ENCODE measurements at regions not wholly inside any gene's neighbourhood (a gene's known extent, or its start where the extent isn't known, plus 50 kb on each side); places are given as distances from the start of the nearest gene placed in this dataset.

DNA sequence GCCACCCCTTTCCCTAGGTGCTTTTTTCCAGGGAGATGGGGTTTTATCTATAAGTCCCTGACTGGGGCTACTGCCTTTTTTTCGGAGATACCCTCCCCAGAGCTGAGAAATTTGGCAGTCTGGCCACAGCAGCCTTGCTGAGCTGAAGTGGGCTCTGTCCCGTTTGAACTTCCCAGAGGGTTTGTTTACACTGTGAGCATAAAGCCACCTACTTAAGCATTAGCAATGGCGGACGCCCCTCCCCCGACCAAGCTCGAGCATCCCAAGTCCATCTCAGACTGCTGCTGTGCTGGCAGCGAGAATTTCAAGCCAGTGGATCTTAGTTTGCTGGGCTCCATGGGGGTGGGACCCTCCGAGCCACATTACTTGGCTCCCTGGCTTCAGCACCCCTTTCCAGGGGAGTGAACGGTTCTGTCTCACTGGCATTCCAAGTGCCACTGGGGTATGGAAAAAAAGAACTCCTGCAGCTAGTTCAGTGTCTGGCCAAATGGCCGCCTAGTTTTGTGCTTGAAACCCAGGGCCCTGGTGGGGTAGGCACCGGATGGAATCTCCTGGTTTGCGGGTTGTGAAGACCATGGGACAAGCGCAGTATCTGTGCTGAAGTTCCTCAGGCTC lies 456.4 kb upstream of the HTR2C start:
- Histone ChIP-seq H3K27ac (no peak overlapping the region), H3K4me3 (no peak overlapping the region), H3K4me1 (no peaks in the 10 kb centered on the region), H3K9me3 (no peaks in the 10 kb centered on the region), H3K27me3 (no peaks in the 10 kb centered on the region), H3K36me3 (no peaks in the 10 kb centered on the region)
- DNase-seq = no peak
- no peak for TF ChIP-seq POLR2A (IDR thresholded peaks at IDR 0.05)
- TF ChIP-seq, protein P1, sequence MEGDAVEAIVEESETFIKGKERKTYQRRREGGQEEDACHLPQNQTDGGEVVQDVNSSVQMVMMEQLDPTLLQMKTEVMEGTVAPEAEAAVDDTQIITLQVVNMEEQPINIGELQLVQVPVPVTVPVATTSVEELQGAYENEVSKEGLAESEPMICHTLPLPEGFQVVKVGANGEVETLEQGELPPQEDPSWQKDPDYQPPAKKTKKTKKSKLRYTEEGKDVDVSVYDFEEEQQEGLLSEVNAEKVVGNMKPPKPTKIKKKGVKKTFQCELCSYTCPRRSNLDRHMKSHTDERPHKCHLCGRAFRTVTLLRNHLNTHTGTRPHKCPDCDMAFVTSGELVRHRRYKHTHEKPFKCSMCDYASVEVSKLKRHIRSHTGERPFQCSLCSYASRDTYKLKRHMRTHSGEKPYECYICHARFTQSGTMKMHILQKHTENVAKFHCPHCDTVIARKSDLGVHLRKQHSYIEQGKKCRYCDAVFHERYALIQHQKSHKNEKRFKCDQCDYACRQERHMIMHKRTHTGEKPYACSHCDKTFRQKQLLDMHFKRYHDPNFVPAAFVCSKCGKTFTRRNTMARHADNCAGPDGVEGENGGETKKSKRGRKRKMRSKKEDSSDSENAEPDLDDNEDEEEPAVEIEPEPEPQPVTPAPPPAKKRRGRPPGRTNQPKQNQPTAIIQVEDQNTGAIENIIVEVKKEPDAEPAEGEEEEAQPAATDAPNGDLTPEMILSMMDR (IDR thresholded peaks at IDR 0.05) = no peak

GRCh38 chrX:114127005-114127404 lies 456.9 kb upstream of the HTR2C start:
- Histone ChIP-seq H3K4me3 (no peak overlapping the region), H3K36me3 (no peaks in the 10 kb centered on the region), H3K9me3 (no peaks in the 10 kb centered on the region), H3K27me3 (no peaks in the 10 kb centered on the region), H3K4me1 (no peaks in the 10 kb centered on the region), H3K27ac (no peak overlapping the region)
- TF ChIP-seq POLR2A (IDR thresholded peaks at IDR 0.05) = no peak
- TF ChIP-seq, protein P1 (IDR thresholded peaks at IDR 0.05) = no peak
- DNase-seq = no peak

DNA sequence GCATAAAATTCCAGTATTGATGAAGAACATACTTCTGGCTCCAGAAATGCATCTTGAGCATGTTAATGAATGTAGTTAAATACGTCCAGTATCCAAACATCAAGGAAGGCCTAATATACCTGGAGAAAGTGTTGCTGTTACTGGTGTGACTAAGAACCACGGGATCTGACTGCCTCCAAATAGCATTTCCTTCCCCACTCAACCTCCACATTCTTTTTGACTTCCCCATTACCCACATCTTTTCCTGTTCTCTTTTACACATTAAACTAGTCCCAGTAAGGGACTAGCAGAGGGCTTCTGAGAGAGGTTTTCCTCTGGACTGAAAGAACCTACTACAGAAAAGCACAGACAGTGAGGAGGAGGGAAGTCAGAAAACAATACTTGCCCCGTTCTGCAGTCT lies 482.8 kb upstream of the HTR2C start:
- no peaks in the 10 kb centered on the region for H3K9me3 ChIP-seq
- no peaks in the 10 kb centered on the region for H3K4me1 ChIP-seq
- H3K4me3 ChIP-seq = no peak overlapping the region
- H3K27ac ChIP-seq = no peak overlapping the region
- TF ChIP-seq POLR2A (IDR thresholded peaks at IDR 0.05) = no peak
- TF ChIP-seq, protein P1 (IDR thresholded peaks at IDR 0.05) = no peak
- H3K36me3 ChIP-seq = no peaks in the 10 kb centered on the region
- no peak for DNase-seq
- H3K27me3 ChIP-seq = no peaks in the 10 kb centered on the region

DNA sequence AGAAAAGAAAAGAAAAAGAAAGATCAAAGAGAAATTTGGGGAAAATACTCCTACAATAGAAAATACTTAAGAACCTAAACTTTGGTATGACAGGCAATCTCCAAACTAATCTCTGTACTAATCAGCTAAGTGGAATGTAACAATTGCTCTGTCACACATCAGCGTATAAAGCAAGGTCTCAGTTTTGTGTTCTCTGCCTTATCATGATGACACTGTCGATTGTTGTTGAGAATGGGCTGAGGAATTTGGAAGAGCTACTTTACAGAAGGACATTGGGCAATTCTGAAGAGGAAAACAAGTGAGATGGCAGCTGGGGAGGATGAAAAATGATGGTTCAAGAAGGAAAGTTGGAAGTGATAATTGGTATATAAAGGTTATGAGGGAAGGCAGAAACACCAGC lies 486.0 kb upstream of the HTR2C start:
- no peaks in the 10 kb centered on the region for H3K36me3 ChIP-seq
- H3K27ac ChIP-seq = no peak overlapping the region
- no peak for DNase-seq
- TF ChIP-seq, protein P1 (IDR thresholded peaks at IDR 0.05) = no peak
- TF ChIP-seq POLR2A (IDR thresholded peaks at IDR 0.05) = no peak
- H3K4me1 ChIP-seq = no peaks in the 10 kb centered on the region
- no peaks in the 10 kb centered on the region for H3K27me3 ChIP-seq
- H3K9me3 ChIP-seq = no peaks in the 10 kb centered on the region
- no peak overlapping the region for H3K4me3 ChIP-seq

GRCh38 chrX:114097427-114097826 lies 486.5 kb upstream of the HTR2C start:
- H3K4me1 ChIP-seq = no peaks in the 10 kb centered on the region
- H3K4me3 ChIP-seq = no peak overlapping the region
- no peak for TF ChIP-seq POLR2A (IDR thresholded peaks at IDR 0.05)
- TF ChIP-seq, protein P1 (IDR thresholded peaks at IDR 0.05) = no peak

DNA sequence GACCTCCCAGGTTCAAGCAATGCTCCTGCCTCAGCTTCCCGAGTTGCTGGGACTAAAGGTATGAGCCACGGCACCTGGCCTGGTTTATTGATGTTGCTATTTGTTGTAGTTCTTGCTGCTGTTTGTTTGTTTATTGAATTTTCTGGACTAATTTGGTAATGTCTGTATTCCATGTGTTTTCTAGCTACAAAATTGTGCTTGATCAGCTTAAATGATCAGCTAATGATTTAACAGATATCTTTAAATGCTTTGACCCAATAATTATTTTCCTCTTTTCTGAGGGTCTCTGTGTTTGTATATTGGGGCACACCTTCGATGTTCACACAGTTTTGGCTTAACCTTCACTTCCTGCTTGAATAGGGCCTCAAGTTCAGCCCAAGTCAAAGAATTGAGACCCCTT lies 488.1 kb upstream of the HTR2C start:
- DNase-seq = no peak
- Histone ChIP-seq H3K27ac (no peak overlapping the region), H3K4me3 (no peak overlapping the region), H3K4me1 (no peaks in the 10 kb centered on the region), H3K36me3 (no peaks in the 10 kb centered on the region), H3K9me3 (no peaks in the 10 kb centered on the region), H3K27me3 (no peaks in the 10 kb centered on the region)
- no peak for TF ChIP-seq POLR2A (IDR thresholded peaks at IDR 0.05)
- TF ChIP-seq, protein P1 (IDR thresholded peaks at IDR 0.05) = no peak

More at GRCh38 chrX:114097427-114097826, 486.5 kb upstream of the HTR2C start:
- Histone ChIP-seq H3K27me3 (no peaks in the 10 kb centered on the region), H3K36me3 (no peaks in the 10 kb centered on the region), H3K27ac (no peak overlapping the region), H3K9me3 (no peaks in the 10 kb centered on the region)
- no peak for DNase-seq
